ENCODE measurements at regions not wholly inside any gene's neighbourhood (a gene's known extent, or its start where the extent isn't known, plus 50 kb on each side); places are given as distances from the start of the nearest gene placed in this dataset.
A peak's percentile ranks its signal among the peaks of the same experiment; 100 is the strongest.

- H3K4me3 ChIP-seq (ENCODE audit: low read depth, low read length) = no peak overlapping the region
- peak; percentile 25 for TF ChIP-seq CTCF (IDR thresholded peaks at IDR 0.05; ENCODE audit: low read depth, low read length, missing control alignments)
- DNase-seq (ENCODE audit: low read depth) = no peak
Measured at GRCh38 chr11:127993788-127994187, 593.6 kb downstream of the ETS1 start.

GRCh38 chr11:127993281-127993680, 594.1 kb downstream of the ETS1 start:
- TF ChIP-seq CTCF (IDR thresholded peaks at IDR 0.05; ENCODE audit: low read depth, low read length, missing control alignments) = no peak
- DNase-seq (ENCODE audit: low read depth) = no peak
- no peak overlapping the region for H3K4me3 ChIP-seq (ENCODE audit: low read depth, low read length)

- no peak for TF ChIP-seq CTCF (IDR thresholded peaks at IDR 0.05; ENCODE audit: low read depth, low read length, missing control alignments)
- no peak for DNase-seq (ENCODE audit: low read depth)
- no peak overlapping the region for H3K4me3 ChIP-seq (ENCODE audit: low read depth, low read length)
Measured at GRCh38 chr11:127986073-127986472, 601.3 kb downstream of the ETS1 start.

GRCh38 chr11:127972816-127973215, 614.5 kb downstream of the ETS1 start:
- no peak for TF ChIP-seq CTCF (IDR thresholded peaks at IDR 0.05; ENCODE audit: low read depth, low read length, missing control alignments)
- no peak overlapping the region for H3K4me3 ChIP-seq (ENCODE audit: low read depth, low read length)
- DNase-seq (ENCODE audit: low read depth) = no peak

GRCh38 chr11:127971448-127971847, 615.9 kb downstream of the ETS1 start:
- no peak for DNase-seq (ENCODE audit: low read depth)
- no peak for TF ChIP-seq CTCF (IDR thresholded peaks at IDR 0.05; ENCODE audit: low read depth, low read length, missing control alignments)
- H3K4me3 ChIP-seq (ENCODE audit: low read depth, low read length) = no peak overlapping the region

- TF ChIP-seq CTCF (IDR thresholded peaks at IDR 0.05; ENCODE audit: low read depth, low read length, missing control alignments) = no peak
- no peak for DNase-seq (ENCODE audit: low read depth)
- H3K4me3 ChIP-seq (ENCODE audit: low read depth, low read length) = no peak overlapping the region
Measured at GRCh38 chr11:127966821-127967220, 620.5 kb downstream of the ETS1 start.

- no peak for DNase-seq (ENCODE audit: low read depth)
- H3K4me3 ChIP-seq (ENCODE audit: low read depth, low read length) = no peak overlapping the region
- no peak for TF ChIP-seq CTCF (IDR thresholded peaks at IDR 0.05; ENCODE audit: low read depth, low read length, missing control alignments)
Measured at GRCh38 chr11:127965939-127966668, 621.3 kb downstream of the ETS1 start.

Data from GM12864 (cell line).